Keratinocyte (primary cell): ENCODE measurements at regions not wholly inside any gene's neighbourhood (a gene's known extent, or its start where the extent isn't known, plus 50 kb on each side); places are given as distances from the start of the nearest gene placed in this dataset.

ENCODE experiments used
- DNase-seq: peaks from one replicate; pipeline ENCODE4 v3.0.0-alpha.2; 2011; ENCODE audit warnings: low read depth, missing footprints, low spot score
- FAIRE-seq: peaks from 2 replicates; lab custom pipeline; 2011; peaks lifted over from hg19 to GRCh38; lab: Jason Lieb, UNC
- H2AFZ ChIP-seq: 2 replicates; pipeline ENCODE4 v1.6.0; 2012; ENCODE audit warnings: low read length, control low read depth, inconsistent platforms; ENCODE audit not compliant: control insufficient read depth
- H3K27ac ChIP-seq: 2 replicates; pipeline ENCODE4 v1.5.1; 2011; ENCODE audit warnings: low read length; ENCODE audit not compliant: control insufficient read depth, insufficient read depth
- H3K27me3 ChIP-seq: 3 replicates; pipeline ENCODE4 v1.6.0; 2011; ENCODE audit warnings: low read length; ENCODE audit not compliant: control insufficient read depth, insufficient read depth; ENCODE audit errors: extremely low read depth
- H3K36me3 ChIP-seq, 2 experiments: 2 replicates in 1 of 2; 3 replicates in 1 of 2; pipeline ENCODE4 v1.5.1; 2011; ENCODE audit warnings: low read length in 2 of 2, mild to moderate bottlenecking in 1 of 2; ENCODE audit not compliant: control insufficient read depth in 2 of 2, insufficient read depth in 2 of 2; ENCODE audit errors: extremely low read depth in 1 of 2
- H3K4me1 ChIP-seq: 3 replicates; pipeline ENCODE4 v1.5.1; 2011; ENCODE audit warnings: low read length; ENCODE audit not compliant: control insufficient read depth, insufficient read depth; ENCODE audit errors: extremely low read depth
- H3K4me2 ChIP-seq: 3 replicates; pipeline ENCODE4 v1.6.0; 2011; ENCODE audit warnings: low read depth, low read length; ENCODE audit not compliant: control insufficient read depth, insufficient read depth; ENCODE audit errors: extremely low read depth
- H3K4me3 ChIP-seq, 3 experiments: fragments of 200-600 bp in 1 of 3; sonication (generic) in 1 of 3; 2 replicates in 2 of 3; 3 replicates in 1 of 3; pipeline ENCODE4 v1.5.1; 2011 to 2016; ENCODE audit warnings: low read length in 3 of 3, mild to moderate bottlenecking in 3 of 3, control low read depth in 2 of 3, inconsistent platforms in 1 of 3, low read depth in 1 of 3, mixed read lengths in 1 of 3, mixed run types in 1 of 3, moderate library complexity in 1 of 3; ENCODE audit not compliant: control insufficient read depth in 2 of 3, insufficient read depth in 2 of 3; ENCODE audit errors: extremely low read depth in 1 of 3
- H3K79me2 ChIP-seq: 2 replicates; pipeline ENCODE4 v1.6.0; 2012; ENCODE audit warnings: low read length; ENCODE audit not compliant: control insufficient read depth, insufficient read depth
- H3K9ac ChIP-seq: 3 replicates; pipeline ENCODE4 v1.6.0; 2011; ENCODE audit warnings: low read length; ENCODE audit not compliant: control insufficient read depth, insufficient read depth; ENCODE audit errors: extremely low read depth
- H3K9me1 ChIP-seq: 3 replicates; pipeline ENCODE4 v1.6.0; 2011; ENCODE audit warnings: low read length; ENCODE audit not compliant: control insufficient read depth, insufficient read depth; ENCODE audit errors: extremely low read depth
- H3K9me3 ChIP-seq: 2 replicates; pipeline ENCODE4 v1.5.1; 2012; ENCODE audit warnings: low read depth, low read length; ENCODE audit not compliant: control insufficient read depth
- H4K20me1 ChIP-seq: 3 replicates; pipeline ENCODE4 v1.6.0; 2011; ENCODE audit warnings: low read length; ENCODE audit not compliant: control insufficient read depth, insufficient read depth; ENCODE audit errors: extremely low read depth
- CTCF ChIP-seq, 3 experiments: IDR thresholded peaks in 1 of 3; conservative IDR thresholded peaks in 1 of 3; optimal IDR thresholded peaks in 1 of 3; 2 replicates in 2 of 3; 3 replicates in 1 of 3; pipeline versions ENCODE3 to v1.5.1; 2011; ENCODE audit warnings: low read length in 3 of 3, mild to moderate bottlenecking in 3 of 3, moderate library complexity in 2 of 3, control low read depth in 1 of 3, inconsistent platforms in 1 of 3; ENCODE audit not compliant: insufficient read depth in 2 of 3; ENCODE audit errors: extremely low read depth in 1 of 3
- EZH2 ChIP-seq: IDR thresholded peaks from one replicate; pipeline ENCODE4 v1.6.1; 2012; ENCODE audit warnings: inconsistent platforms, mild to moderate bottlenecking, low read length, moderate library complexity
- dilution Hi-C: fragments of 300-500 bp; cut with MboI; formaldehyde crosslinking; loops from one replicate; pipeline ENCODE4 v1.7.0; 2020; ENCODE audit warnings: low sequenced_read_pairs; ENCODE audit not compliant: extremely low pct_ligation_motif_present

- DNase-seq (no peak), FAIRE-seq (no peak)
Observed at GRCh38 chr1:233549917-233550316, 64.0 kb upstream of the KCNK1 start.

GRCh38 chr1:233554037-233554436 lies 59.9 kb upstream of the KCNK1 start:
- Histone ChIP-seq H3K27me3 (peaks cover 2% of the 10 kb centered on the region), H3K4me2 (no peak overlapping the region), H3K4me1 (no peaks in the 10 kb centered on the region), H3K9me3 (no peaks in the 10 kb centered on the region), H3K4me3 (no peak overlapping the region), H3K36me3 (no peaks in the 10 kb centered on the region), H2AFZ (no peak overlapping the region), H3K27ac (no peak overlapping the region), H4K20me1 (no peaks in the 10 kb centered on the region), H3K9ac (no peak overlapping the region), H3K79me2 (no peaks in the 10 kb centered on the region), H3K9me1 (no peaks in the 10 kb centered on the region)
- no peak for TF ChIP-seq CTCF (optimal IDR thresholded peaks at IDR 0.05 in 1 of 3, IDR thresholded peaks at IDR 0.05 in 1 of 3, conservative IDR thresholded peaks at IDR 0.05 in 1 of 3; ENCODE audit: extremely low read depth in 1 of 3, insufficient read depth in 2 of 3, low read length in 3 of 3)
- TF ChIP-seq EZH2 = no peak
- dilution Hi-C loops = no loop called here
- DNase-seq (no peak), FAIRE-seq (no peak)

More at GRCh38 chr1:233549917-233550316, 64.0 kb upstream of the KCNK1 start:
- Histone ChIP-seq H3K27me3 (peaks cover 2% of the 10 kb centered on the region), H3K4me1 (no peaks in the 10 kb centered on the region), H2AFZ (no peak overlapping the region), H3K36me3 (no peaks in the 10 kb centered on the region), H4K20me1 (no peaks in the 10 kb centered on the region), H3K9me1 (no peaks in the 10 kb centered on the region), H3K79me2 (no peaks in the 10 kb centered on the region), H3K4me3 (no peak overlapping the region), H3K4me2 (no peak overlapping the region), H3K9me3 (no peaks in the 10 kb centered on the region), H3K9ac (no peak overlapping the region), H3K27ac (no peak overlapping the region)
- dilution Hi-C loops = no loop called here
- TF ChIP-seq CTCF (optimal IDR thresholded peaks at IDR 0.05 in 1 of 3, IDR thresholded peaks at IDR 0.05 in 1 of 3, conservative IDR thresholded peaks at IDR 0.05 in 1 of 3; ENCODE audit: extremely low read depth in 1 of 3, insufficient read depth in 2 of 3, low read length in 3 of 3) = no peak
- no peak for TF ChIP-seq EZH2
